ENCODE measurements at regions not wholly inside any gene's neighbourhood (a gene's known extent, or its start where the extent isn't known, plus 50 kb on each side); places are given as distances from the start of the nearest gene placed in this dataset.
"Not testable (repeated sequence)": the region's sequence is repeated elsewhere in the genome, so short reads cannot be mapped to it uniquely, and the experiment has no call there.

- H3K4me3 ChIP-seq (ENCODE audit: low read depth, low read length): no peak overlapping the region
- no peak for TF ChIP-seq CTCF (IDR thresholded peaks at IDR 0.05; ENCODE audit: insufficient read depth, low read depth, low read length, missing control alignments)
- no peak for DNase-seq (ENCODE audit: low read depth)
These were observed 84.7 kb upstream of the BRD7 start for GRCh38 chr16:50453446-50453845.

- no peak overlapping the region for H3K4me3 ChIP-seq (ENCODE audit: low read depth, low read length)
- no peak for TF ChIP-seq CTCF (IDR thresholded peaks at IDR 0.05; ENCODE audit: insufficient read depth, low read depth, low read length, missing control alignments)
- DNase-seq (ENCODE audit: low read depth): no peak
These were observed 83.2 kb upstream of the BRD7 start for GRCh38 chr16:50451951-50452508.

- H3K4me3 ChIP-seq (ENCODE audit: low read depth, low read length): no peak overlapping the region
- DNase-seq (ENCODE audit: low read depth): no peak
- TF ChIP-seq CTCF (IDR thresholded peaks at IDR 0.05; ENCODE audit: insufficient read depth, low read depth, low read length, missing control alignments): no peak
These were observed 82.2 kb upstream of the BRD7 start for GRCh38 chr16:50450957-50451356.

- no peak for DNase-seq (ENCODE audit: low read depth)
- H3K4me3 ChIP-seq (ENCODE audit: low read depth, low read length): no peak overlapping the region
- TF ChIP-seq CTCF (IDR thresholded peaks at IDR 0.05; ENCODE audit: insufficient read depth, low read depth, low read length, missing control alignments): no peak
These were observed 81.0 kb upstream of the BRD7 start for GRCh38 chr16:50449800-50450199.

- no peak for TF ChIP-seq CTCF (IDR thresholded peaks at IDR 0.05; ENCODE audit: insufficient read depth, low read depth, low read length, missing control alignments)
- DNase-seq (ENCODE audit: low read depth): no peak
- no peak overlapping the region for H3K4me3 ChIP-seq (ENCODE audit: low read depth, low read length)
These were observed 80.2 kb upstream of the BRD7 start for GRCh38 chr16:50448981-50449380.

GRCh38 chr16:50448522-50448921, 79.7 kb upstream of the BRD7 start:
- TF ChIP-seq CTCF (IDR thresholded peaks at IDR 0.05; ENCODE audit: insufficient read depth, low read depth, low read length, missing control alignments): no peak
- no peak overlapping the region for H3K4me3 ChIP-seq (ENCODE audit: low read depth, low read length)
- DNase-seq (ENCODE audit: low read depth): no peak

- H3K4me3 ChIP-seq (ENCODE audit: low read depth, low read length); DNase-seq (ENCODE audit: low read depth): not testable (repeated sequence)
These were observed 78.6 kb upstream of the BRD7 start for GRCh38 chr16:50447386-50447785.

Measured in GM12865 (cell line).